ENCODE measurements at regions not wholly inside any gene's neighbourhood (a gene's known extent, or its start where the extent isn't known, plus 50 kb on each side); places are given as distances from the start of the nearest gene placed in this dataset.

DNA sequence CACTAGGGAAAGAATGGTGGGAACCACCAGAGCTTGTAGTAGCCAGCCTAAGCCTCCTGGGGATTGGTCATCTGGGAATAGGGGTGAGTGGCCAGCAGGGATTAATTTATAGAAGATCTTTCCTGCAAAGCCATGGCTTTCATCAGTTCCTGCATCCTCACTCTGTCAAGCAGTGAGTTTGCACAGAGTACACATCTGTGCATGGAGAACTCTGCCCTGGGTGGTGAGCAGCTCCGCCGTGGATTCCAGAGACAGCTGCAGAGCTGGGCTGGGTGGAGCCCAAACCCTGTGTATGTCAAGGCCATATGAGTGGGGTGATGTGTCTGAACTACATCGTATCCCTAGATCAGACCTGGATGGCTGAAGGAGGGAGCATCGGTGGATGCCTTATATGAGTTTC lies 182.2 kb downstream of the GLI2 start:
- no peak for DNase-seq (ENCODE audit: low spot score)

DNA sequence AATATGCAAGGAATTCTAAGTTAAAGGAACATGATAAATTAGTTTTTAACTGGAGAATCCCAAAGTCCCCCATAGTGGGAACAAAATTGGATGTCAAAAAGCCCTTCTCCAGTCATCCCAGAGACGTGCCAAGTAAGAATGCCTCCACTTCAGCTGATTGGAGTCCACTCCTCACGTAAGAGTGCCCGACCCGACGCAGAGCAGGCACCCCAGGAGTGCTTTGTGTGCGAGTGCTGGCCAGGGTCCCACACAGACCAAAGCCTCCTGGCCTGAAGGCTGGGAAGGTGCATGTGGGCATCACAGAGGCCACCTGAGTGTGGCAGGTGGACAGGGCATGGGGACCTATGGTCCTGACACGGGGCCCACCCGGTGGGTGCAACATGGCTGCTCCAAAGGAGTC lies 183.5 kb downstream of the GLI2 start:
- DNase-seq (ENCODE audit: low spot score): no peak

GRCh38 chr2:120919771-120920453 lies 184.2 kb downstream of the GLI2 start:
- peak; percentile 37 for DNase-seq (ENCODE audit: low spot score)

GRCh38 chr2:120920454-120921148 lies 184.9 kb downstream of the GLI2 start:
- DNase-seq (ENCODE audit: low spot score): no peak

- DNase-seq (ENCODE audit: low spot score): no peak
These were observed 185.8 kb downstream of the GLI2 start for GRCh38 chr2:120921457-120921856.

DNA sequence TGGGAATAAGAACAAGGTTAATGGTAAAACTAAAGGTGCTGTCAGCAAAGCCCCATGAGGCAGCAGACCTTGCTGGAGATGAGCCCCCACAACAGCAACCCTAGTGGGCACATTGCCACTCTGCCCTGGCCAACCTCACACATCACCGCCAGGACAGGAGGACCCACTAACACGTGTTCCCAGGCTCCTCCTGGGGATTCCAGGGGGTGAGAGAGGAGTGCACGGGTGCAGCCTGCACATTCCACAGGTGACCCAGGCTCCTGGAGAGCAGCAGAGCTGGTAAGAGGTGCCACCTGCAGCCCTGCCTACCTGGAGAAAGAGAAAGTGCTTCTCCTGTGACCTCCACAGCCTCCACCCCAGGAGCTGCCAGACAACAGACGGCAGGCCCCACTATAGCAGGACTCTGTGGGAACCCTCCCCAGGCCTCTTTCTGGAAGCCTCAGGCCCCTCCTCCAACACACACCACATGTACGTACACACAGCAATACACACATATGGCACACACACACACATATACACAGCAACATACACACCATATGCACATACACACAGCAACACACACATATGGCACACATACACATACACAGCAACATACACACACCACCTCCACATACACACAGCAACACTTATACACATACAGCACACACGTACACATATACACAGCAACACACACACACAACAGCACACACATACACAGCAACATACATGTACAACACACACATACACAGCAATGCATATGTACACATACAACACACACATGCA lies 187.1 kb downstream of the GLI2 start:
- DNase-seq (ENCODE audit: low spot score): no peak

DNA sequence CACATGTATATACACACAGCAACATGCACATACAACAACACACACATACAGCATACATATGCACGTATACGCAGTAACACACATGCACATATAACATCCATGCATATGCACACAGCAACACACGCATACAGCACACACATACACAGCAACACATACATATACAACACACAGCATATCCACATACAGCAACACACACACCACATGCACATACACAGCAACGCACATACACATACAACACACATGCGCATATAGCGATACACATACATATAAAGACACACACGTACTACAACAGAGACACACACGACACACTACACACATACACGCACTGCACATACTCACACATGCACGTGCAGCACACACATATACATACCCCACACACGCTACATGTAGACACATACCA lies 187.8 kb downstream of the GLI2 start:
- DNase-seq (ENCODE audit: low spot score): no peak

DNA sequence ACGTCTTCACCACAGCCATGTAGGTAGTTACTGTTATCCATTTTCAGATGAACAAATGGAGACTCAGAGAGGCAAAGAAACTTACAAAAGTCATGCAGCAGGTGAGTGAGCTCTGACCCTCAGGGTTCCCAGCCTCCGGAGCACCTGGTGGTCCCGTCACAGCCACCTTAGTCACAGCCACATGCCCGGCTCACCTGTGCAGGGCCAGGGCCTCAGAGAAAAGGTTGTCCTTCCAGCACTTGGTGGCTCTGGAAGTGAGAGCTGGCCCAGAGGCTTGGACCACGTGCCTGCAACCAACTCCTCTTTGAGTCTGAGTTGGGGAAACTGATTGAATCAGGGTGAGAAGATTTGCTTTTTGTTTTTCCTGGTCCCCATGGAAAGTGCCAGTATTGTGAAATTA lies 189.3 kb downstream of the GLI2 start:
- DNase-seq (ENCODE audit: low spot score): no peak

DNA sequence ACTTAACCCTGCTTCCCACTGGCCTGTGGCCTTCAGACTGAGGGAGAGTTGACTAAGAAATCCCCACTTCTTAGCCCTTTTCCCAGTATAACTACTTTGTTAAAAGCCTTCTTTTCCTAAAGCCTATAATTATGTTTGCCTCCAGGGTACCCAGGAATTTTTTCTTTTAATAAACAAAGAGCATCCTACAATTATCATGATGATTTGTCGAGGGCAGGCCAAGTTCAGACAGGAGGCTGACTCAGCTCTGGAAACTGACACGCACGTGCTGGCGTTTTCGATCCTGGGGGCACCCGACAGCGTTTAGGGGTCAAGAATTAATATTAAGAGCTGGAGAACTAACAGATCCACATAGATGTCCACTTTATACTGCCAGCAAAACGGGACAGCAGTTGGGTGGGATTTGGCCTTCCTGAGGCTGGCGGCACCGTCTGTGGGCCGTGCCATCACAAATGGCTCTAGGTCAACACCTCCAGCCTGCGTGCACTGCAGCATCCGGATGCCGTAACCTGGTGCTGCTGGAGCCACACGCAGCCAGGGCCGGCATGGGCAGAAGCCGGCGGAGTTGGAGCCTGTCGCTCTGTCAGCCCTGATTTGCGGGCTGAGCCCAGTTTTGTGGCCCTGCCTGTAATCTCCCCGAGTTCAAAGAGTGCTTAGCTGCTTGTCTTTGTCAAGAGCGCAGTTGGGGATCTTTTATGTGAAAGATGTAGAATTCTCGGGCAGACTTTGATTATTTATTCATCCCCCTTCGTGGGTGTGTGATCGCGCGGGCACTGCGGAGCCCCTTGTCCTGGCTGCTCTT lies 191.0 kb downstream of the GLI2 start:
- no peak for DNase-seq (ENCODE audit: low spot score)

DNA sequence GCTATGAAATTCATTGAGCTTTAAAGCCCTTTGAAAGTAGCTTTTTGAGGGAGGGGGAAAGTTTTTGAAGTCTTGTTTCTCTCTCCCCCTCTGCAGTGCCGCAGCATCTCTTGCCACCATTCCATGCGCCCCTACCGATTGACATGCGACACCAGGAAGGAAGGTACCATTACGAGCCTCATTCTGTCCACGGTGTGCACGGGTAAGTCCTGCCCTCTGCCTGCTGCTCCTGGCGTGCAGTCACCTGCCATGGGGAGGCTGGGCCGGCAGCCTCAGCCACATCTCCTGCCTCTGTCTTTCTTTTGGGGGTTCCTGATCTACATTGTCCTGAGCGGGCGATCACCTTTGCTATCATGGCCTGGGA lies 191.6 kb downstream of the GLI2 start:
- DNase-seq (ENCODE audit: low spot score): no peak

DNA sequence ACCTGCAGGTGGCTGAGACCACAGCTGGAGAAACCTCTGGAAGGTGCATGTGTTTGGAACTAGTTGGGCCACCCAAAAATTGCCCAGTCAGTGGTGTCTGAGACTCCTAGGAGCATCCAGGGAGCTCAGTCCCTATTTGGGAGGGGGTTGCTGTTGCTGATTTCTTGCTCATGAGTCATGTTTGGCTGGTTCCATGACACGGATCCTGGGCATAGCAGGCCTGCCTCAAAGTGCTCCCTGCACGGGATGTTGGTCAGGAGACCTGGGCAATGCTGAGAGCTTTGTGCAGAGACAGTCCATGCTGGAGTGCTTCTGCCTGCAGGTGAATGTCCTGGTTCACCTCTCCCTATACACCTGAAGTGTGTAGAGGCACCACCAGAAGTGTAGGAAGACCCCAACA lies 194.2 kb downstream of the GLI2 start:
- no peak for DNase-seq (ENCODE audit: low spot score)

DNA sequence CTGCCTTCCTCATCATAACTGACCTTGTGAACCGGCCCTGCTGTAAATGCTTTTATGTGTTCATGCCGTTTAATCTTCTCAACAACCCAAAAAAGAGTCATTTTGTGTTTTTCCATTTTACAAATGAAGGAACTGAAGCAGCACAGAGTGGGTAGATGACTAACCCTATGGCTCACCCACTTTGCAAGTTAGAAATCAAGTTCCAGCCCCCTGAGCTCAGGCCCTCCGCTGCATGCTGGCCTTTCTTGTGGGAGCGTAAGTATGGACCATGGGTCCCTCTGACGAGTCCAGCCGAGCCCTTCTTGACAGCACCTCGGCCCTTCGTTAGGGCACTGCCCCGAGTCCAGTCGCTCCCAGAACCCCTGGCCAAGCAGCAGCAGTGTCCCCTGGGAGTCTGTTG lies 194.6 kb downstream of the GLI2 start:
- no peak for DNase-seq (ENCODE audit: low spot score)

DNA sequence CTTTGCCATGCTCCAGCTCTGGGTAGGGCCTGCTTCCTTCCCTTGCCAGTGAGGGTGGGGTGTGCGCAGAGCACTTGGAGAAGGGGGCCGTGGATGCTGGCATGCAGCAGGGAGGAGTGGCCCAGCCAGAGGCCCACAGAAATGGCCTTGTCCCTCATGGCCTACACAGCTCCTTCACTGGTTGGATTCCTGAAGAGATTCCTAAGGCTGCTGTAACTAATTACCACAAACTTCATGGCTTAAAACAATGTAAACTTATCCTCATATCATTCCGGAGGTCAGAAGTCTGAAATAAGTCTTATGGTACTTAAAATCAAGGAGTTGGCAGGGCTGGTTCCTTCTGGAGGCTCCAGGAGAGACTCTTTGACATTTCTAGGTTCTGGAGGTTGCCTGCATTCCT lies 195.2 kb downstream of the GLI2 start:
- no peak for DNase-seq (ENCODE audit: low spot score)

DNA sequence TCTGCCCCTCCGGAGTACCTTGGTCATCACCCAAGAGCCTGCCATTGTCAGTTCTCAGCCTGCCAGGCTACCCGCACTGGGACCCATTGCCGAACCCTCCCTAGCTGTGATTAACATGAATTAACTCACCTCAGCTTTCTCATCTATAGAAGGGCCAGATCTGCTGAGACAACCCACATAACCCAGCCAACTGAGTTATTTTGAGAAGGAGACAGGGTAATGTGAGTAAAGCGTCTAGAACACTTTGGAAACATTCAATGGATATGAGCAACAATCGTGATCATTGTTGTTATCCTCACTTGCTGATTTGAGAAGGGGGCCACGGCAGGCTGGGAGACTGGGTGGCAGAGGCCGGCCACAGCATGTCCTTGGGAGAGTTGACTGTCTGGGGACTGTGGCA lies 196.8 kb downstream of the GLI2 start:
- no peak for DNase-seq (ENCODE audit: low spot score)

GRCh38 chr2:120932881-120933280 lies 197.2 kb downstream of the GLI2 start:
- no peak for DNase-seq (ENCODE audit: low spot score)

DNA sequence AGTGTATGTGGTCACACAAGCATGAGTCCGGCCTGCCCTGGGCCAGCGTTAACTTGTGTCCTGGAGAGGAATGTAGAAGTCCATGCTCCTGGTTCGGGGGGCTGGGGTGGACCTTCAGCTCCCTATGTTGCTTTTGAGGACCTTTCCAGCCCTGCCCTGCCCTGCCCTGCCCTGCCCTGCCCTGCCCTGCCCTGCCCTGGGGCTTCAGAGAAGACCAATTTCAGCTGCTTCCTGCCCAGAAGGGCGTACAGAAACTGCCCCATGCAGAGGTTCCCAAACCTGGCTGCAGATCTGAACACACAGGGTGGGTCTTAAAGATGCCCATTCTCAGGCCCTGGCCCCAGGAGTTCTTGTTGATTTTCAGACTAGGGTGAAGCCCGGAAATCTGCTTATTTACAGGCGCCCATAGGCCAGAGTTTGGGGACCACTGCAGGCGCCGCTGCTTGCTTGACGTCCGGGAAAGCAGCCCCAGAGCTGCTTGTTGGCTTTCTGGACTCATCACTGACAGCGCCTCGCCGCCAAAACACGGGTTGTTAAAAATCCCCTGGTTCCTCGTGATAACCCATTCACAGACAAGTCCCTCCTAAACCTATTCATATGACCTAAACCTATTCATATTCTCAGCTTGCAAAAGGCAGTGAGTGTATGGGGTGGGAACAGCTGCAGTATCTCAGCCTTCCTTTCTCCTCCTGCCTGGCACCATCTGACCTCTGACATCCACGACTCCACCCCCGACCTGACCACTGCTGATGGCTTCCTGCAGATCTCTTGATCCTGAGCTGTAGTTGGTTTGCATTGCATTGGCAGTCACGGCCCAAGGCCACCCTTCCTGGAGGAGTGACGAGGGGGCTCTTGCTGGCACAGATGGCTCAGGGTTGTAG lies 198.3 kb downstream of the GLI2 start:
- no peak for DNase-seq (ENCODE audit: low spot score)

- peak; percentile 96 for DNase-seq (ENCODE audit: low spot score)
These were observed 199.1 kb downstream of the GLI2 start for GRCh38 chr2:120934574-120935338.

DNA sequence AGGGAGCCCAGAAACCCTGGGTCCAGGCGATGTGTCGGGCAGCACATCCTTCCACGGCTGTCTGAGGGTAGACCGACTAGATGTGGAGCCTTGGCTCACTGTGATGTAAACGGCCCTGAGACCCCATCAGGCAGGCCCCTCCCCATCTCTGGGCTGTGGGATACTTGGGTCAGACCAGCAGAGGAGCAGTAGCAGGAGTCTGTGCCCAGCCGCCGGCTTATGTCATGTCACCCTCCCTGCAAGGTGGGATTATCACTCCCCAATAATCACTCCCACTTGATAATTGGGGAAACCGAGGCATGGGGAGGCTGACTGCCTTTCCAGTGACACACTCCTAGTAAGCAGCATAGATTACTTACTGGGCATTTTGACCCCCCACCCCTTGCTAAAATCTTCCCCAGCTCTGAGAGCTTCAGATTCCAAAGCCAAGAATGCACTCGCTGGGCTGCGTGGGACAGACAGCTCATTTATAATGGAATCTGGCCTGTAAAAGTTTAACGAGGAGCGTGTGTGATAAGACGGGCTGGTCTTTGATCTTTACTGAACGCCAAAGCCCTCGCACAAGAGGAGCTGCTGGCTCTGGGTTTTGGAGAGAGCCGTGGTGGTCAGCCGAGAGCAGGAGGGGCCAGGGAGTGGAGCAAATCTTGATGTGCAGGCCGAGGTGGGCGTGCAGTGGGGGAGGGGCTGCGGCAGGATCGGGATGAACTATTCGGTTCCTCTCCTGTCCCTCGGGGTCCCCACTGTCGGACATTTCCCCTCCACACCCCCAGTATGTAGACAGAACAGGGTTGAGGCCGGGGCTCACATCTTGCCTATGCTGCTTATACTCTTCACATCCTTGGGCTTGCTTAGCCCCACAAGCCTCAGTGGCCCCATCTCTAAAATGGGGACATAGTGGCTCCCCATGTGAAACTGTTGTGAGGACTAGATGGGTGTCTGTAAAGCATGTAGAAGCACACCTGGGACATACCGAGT lies 200.0 kb downstream of the GLI2 start:
- peak; percentile 89 for DNase-seq (ENCODE audit: low spot score)

All from A172 (cell line).